Ishikawa (cell line): ENCODE measurements at regions not wholly inside any gene's neighbourhood (a gene's known extent, or its start where the extent isn't known, plus 50 kb on each side); places are given as distances from the start of the nearest gene placed in this dataset.
A peak's percentile ranks its signal among the peaks of the same experiment; 100 is the strongest.

ENCODE experiments used
- CEBPB ChIP-seq: IDR thresholded peaks from 2 replicates; pipeline ENCODE4 v1.6.1; 2012
- CREB1 ChIP-seq: IDR thresholded peaks from 2 replicates; pipeline ENCODE4 v1.6.1; 2012; ENCODE audit warnings: low read depth
- EGR1 ChIP-seq: IDR thresholded peaks from 2 replicates; pipeline ENCODE4 v1.6.1; 2012
- EP300 ChIP-seq: IDR thresholded peaks from 2 replicates; pipeline ENCODE4 v1.6.1; 2012; ENCODE audit warnings: borderline replicate concordance
- FOXM1 ChIP-seq: IDR thresholded peaks from 2 replicates; pipeline ENCODE4 v1.6.1; 2012; ENCODE audit warnings: low read depth, borderline replicate concordance
- MAX ChIP-seq: IDR thresholded peaks from 2 replicates; pipeline ENCODE4 v1.6.1; 2012
- NFIC ChIP-seq: IDR thresholded peaks from 2 replicates; pipeline ENCODE4 v1.6.1; 2012
- RAD21 ChIP-seq: IDR thresholded peaks from 2 replicates; pipeline ENCODE4 v1.6.1; 2012; ENCODE audit warnings: low read depth
- REST ChIP-seq: IDR thresholded peaks from 2 replicates; pipeline ENCODE4 v1.6.1; 2012; ENCODE audit warnings: low read depth, mild to moderate bottlenecking
- TAF1 ChIP-seq: IDR thresholded peaks from 2 replicates; pipeline ENCODE4 v1.6.1; 2012; ENCODE audit warnings: low read depth, mild to moderate bottlenecking
- TCF12 ChIP-seq: IDR thresholded peaks from 2 replicates; pipeline ENCODE4 v1.6.1; 2012; ENCODE audit warnings: low read depth
- TEAD4 ChIP-seq: IDR thresholded peaks from 2 replicates; pipeline ENCODE4 v1.6.1; 2012
- USF1 ChIP-seq: IDR thresholded peaks from 2 replicates; pipeline ENCODE4 v1.6.1; 2012
- YY1 ChIP-seq: IDR thresholded peaks from 2 replicates; pipeline ENCODE4 v1.6.1; 2012; ENCODE audit warnings: low read depth
- ZBTB7A ChIP-seq: IDR thresholded peaks from 2 replicates; pipeline ENCODE4 v1.6.1; 2012; ENCODE audit warnings: low read depth

GRCh38 chr15:53203454-53203853, 413.3 kb upstream of the ONECUT1 start:
- TF ChIP-seq YY1 (no peak), RAD21 (no peak), REST (no peak), NFIC (no peak), ZBTB7A (no peak), TAF1 (no peak), CREB1 (no peak), EGR1 (no peak), TEAD4 (no peak), USF1 (no peak), CEBPB (no peak), EP300 (no peak)

GRCh38 chr15:53202876-53203275, 412.7 kb upstream of the ONECUT1 start:
- TF ChIP-seq RAD21 (no peak), TEAD4 (no peak), TCF12 (no peak), NFIC (no peak), EGR1 (no peak), USF1 (no peak), CEBPB (no peak), EP300 (no peak), TAF1 (no peak), FOXM1 (no peak), CREB1 (no peak), YY1 (no peak), REST (no peak), ZBTB7A (no peak), MAX (no peak)

- TF ChIP-seq FOXM1 (no peak), EGR1 (no peak), YY1 (no peak), RAD21 (peak; percentile 62), MAX (peak; percentile 62; the same call in 1 of the 2 replicates), USF1 (peak; percentile 51; the same call in 1 of the 2 replicates), TEAD4 (peak; percentile 79)
Measured at GRCh38 chr15:53197426-53197839, 407.3 kb upstream of the ONECUT1 start.

- TF ChIP-seq REST (no peak), TEAD4 (no peak), TAF1 (no peak), TCF12 (no peak), CEBPB (no peak), YY1 (no peak), EGR1 (no peak), ZBTB7A (no peak), RAD21 (no peak), USF1 (no peak), FOXM1 (no peak), CREB1 (no peak), MAX (no peak), NFIC (no peak), EP300 (no peak)
Measured at GRCh38 chr15:53196788-53197187, 406.7 kb upstream of the ONECUT1 start.
